ENCODE measurements at regions not wholly inside any gene's neighbourhood (a gene's known extent, or its start where the extent isn't known, plus 50 kb on each side); places are given as distances from the start of the nearest gene placed in this dataset.

GRCh38 chr3:30154853-30155252 lies 451.5 kb upstream of the TGFBR2 start:
- Mint-ChIP-seq H3K27me3 (ENCODE audit: insufficient read depth) (no peaks in the 10 kb centered on the region), H3K4me1 (no peaks in the 10 kb centered on the region), H3K4me3 (no peak overlapping the region), H3K36me3 (ENCODE audit: low read depth) (no peaks in the 10 kb centered on the region), H3K27ac (no peak overlapping the region), H3K9me3 (peaks cover 3% of the 10 kb centered on the region)
- 83% methylated on average over 1 of the region's 2 CpGs; no CpG with 5 or more reads in 1 of the 2 experiments for WGBS, 2 experiments (ENCODE audit: insufficient coverage in 1 of 2, insufficient read length in 1 of 2)
- Histone ChIP-seq H3K4me3 (ENCODE audit: low read length) (no peak overlapping the region), H3K27me3 (ENCODE audit: control insufficient read depth, insufficient read depth, low read length, poor library complexity, severe bottlenecking) (no peaks in the 10 kb centered on the region), H3K9ac (ENCODE audit: extremely low read depth, low read length, poor library complexity, severe bottlenecking) (no peak overlapping the region), H3K36me3 (ENCODE audit: control insufficient read depth, insufficient read depth, low read length) (no peaks in the 10 kb centered on the region), H3K4me1 (ENCODE audit: control insufficient read depth, insufficient read depth, low read length) (no peaks in the 10 kb centered on the region), H3K9me3 (ENCODE audit: control insufficient read depth, low read length) (no peaks in the 10 kb centered on the region), H3K27ac (ENCODE audit: low read depth, low read length) (no peak overlapping the region)
- no peak for DNase-seq
- no peak for TF ChIP-seq CTCF (conservative IDR thresholded peaks at IDR 0.05)

GRCh38 chr3:30155755-30156154 lies 450.6 kb upstream of the TGFBR2 start:
- H3K27ac Mint-ChIP-seq, result no peak overlapping the region

GRCh38 chr3:30156586-30157498 lies 449.6 kb upstream of the TGFBR2 start:
- Mint-ChIP-seq H3K4me3 (no peak overlapping the region), H3K27me3 (ENCODE audit: insufficient read depth) (no peaks in the 10 kb centered on the region), H3K9me3 (peaks cover 3% of the 10 kb centered on the region), H3K4me1 (no peaks in the 10 kb centered on the region), H3K36me3 (ENCODE audit: low read depth) (no peaks in the 10 kb centered on the region), H3K27ac (no peak overlapping the region)
- no peak overlapping the region for H3K27ac ChIP-seq (ENCODE audit: low read depth, low read length)
- H3K36me3 ChIP-seq (ENCODE audit: control insufficient read depth, insufficient read depth, low read length), result no peaks in the 10 kb centered on the region
- DNase-seq, result no peak
- H3K4me1 ChIP-seq (ENCODE audit: control insufficient read depth, insufficient read depth, low read length), result no peaks in the 10 kb centered on the region
- no peaks in the 10 kb centered on the region for H3K27me3 ChIP-seq (ENCODE audit: control insufficient read depth, insufficient read depth, low read length, poor library complexity, severe bottlenecking)
- WGBS, 2 experiments (ENCODE audit: insufficient coverage in 1 of 2, insufficient read length in 1 of 2), result 95 to 97% methylated on average over 4 of the region's 4 CpGs
- no peak overlapping the region for H3K9ac ChIP-seq (ENCODE audit: extremely low read depth, low read length, poor library complexity, severe bottlenecking)
- H3K9me3 ChIP-seq (ENCODE audit: control insufficient read depth, low read length), result no peaks in the 10 kb centered on the region
- no peak overlapping the region for H3K4me3 ChIP-seq (ENCODE audit: low read length)
- TF ChIP-seq CTCF (conservative IDR thresholded peaks at IDR 0.05), result no peak

More at GRCh38 chr3:30155755-30156154, 450.6 kb upstream of the TGFBR2 start:
- no peaks in the 10 kb centered on the region for H3K27me3 ChIP-seq (ENCODE audit: control insufficient read depth, insufficient read depth, low read length, poor library complexity, severe bottlenecking)
- H3K4me1 ChIP-seq (ENCODE audit: control insufficient read depth, insufficient read depth, low read length), result no peaks in the 10 kb centered on the region
- Mint-ChIP-seq H3K9me3 (peaks cover 3% of the 10 kb centered on the region), H3K4me1 (no peaks in the 10 kb centered on the region), H3K4me3 (no peak overlapping the region), H3K36me3 (ENCODE audit: low read depth) (no peaks in the 10 kb centered on the region), H3K27me3 (ENCODE audit: insufficient read depth) (no peaks in the 10 kb centered on the region)
- no peak overlapping the region for H3K4me3 ChIP-seq (ENCODE audit: low read length)
- DNase-seq, result no peak
- no peaks in the 10 kb centered on the region for H3K9me3 ChIP-seq (ENCODE audit: control insufficient read depth, low read length)
- H3K9ac ChIP-seq (ENCODE audit: extremely low read depth, low read length, poor library complexity, severe bottlenecking), result no peak overlapping the region
- no peak overlapping the region for H3K27ac ChIP-seq (ENCODE audit: low read depth, low read length)
- TF ChIP-seq CTCF (conservative IDR thresholded peaks at IDR 0.05), result no peak
- WGBS, 2 experiments (ENCODE audit: insufficient coverage in 1 of 2, insufficient read length in 1 of 2), result 77 to 93% methylated on average over 2 to 3 of the region's 3 CpGs
- no peaks in the 10 kb centered on the region for H3K36me3 ChIP-seq (ENCODE audit: control insufficient read depth, insufficient read depth, low read length)

All from endodermal cell (in vitro differentiated cells).